HG03378 (cell line): ENCODE measurements at regions not wholly inside any gene's neighbourhood (a gene's known extent, or its start where the extent isn't known, plus 50 kb on each side); places are given as distances from the start of the nearest gene placed in this dataset.
"Not testable (repeated sequence)": the region's sequence is repeated elsewhere in the genome, so short reads cannot be mapped to it uniquely, and the experiment has no call there.

ENCODE experiments used
- ATAC-seq: cut with Tn5 transposase; IDR thresholded peaks from one replicate; pipeline ENCODE4 v1.9.1; 2021; ENCODE audit warnings: mild to moderate bottlenecking, moderate library complexity; ENCODE audit not compliant: unreplicated experiment

- no peak for ATAC-seq
These were observed 150.6 kb downstream of the FHIP1A start for GRCh38 chr4:151559595-151559994.

- ATAC-seq, result no peak
These were observed 152.7 kb downstream of the FHIP1A start for GRCh38 chr4:151561551-151562256.

GRCh38 chr4:151563194-151563593, 154.2 kb downstream of the FHIP1A start:
- no peak for ATAC-seq

- ATAC-seq, result no peak
These were observed 155.3 kb downstream of the FHIP1A start for GRCh38 chr4:151564321-151564720.

- no peak for ATAC-seq
These were observed 156.6 kb downstream of the FHIP1A start for GRCh38 chr4:151565583-151565982.

- no peak for ATAC-seq
These were observed 157.1 kb downstream of the FHIP1A start for GRCh38 chr4:151566053-151566452.

GRCh38 chr4:151567056-151567455, 158.1 kb downstream of the FHIP1A start:
- ATAC-seq, result peak; percentile 96

- ATAC-seq, result no peak
These were observed 160.0 kb downstream of the FHIP1A start for GRCh38 chr4:151568966-151569365.

DNA sequence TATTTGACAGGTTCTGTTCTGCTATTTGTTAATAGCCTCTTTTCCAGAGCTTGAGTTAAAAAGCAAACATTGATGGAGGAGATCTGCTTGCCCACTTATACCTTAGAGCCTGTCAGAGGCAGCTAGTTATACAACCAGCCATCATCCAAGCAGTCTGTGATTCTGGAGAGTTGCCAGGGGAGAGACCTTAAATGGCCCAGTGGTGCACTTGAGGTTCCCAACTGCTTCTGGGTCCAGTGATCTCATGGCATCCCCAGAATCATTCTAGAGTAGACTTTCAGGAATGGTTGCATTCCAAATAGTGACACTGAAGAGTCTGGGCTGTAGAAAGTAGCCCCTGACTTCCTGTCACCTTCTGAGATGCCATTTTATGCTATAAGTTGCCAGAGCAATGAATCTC, 160.7 kb downstream of the FHIP1A start:
- ATAC-seq, result no peak

- ATAC-seq, result no peak
These were observed 164.5 kb downstream of the FHIP1A start for GRCh38 chr4:151573474-151573873.

DNA sequence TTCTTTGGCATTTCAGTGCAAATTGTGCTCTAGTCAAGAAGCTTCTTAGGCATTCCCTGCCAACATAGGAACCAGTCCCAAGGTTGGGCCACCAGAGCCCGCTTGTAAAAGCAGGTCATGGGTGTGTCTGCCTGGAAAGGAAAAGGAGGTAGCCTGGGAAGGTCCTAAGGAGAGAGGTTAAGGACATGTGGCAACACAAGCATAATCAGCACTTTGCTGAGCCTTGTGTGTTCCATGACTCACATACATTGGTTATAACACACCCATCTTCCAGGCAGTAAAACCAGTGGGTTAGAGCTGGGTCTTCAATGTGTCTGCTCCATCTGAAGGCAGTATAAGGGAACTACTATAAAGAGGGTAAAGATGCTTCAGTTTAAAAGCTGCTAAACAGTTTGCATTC, 165.0 kb downstream of the FHIP1A start:
- no peak for ATAC-seq

DNA sequence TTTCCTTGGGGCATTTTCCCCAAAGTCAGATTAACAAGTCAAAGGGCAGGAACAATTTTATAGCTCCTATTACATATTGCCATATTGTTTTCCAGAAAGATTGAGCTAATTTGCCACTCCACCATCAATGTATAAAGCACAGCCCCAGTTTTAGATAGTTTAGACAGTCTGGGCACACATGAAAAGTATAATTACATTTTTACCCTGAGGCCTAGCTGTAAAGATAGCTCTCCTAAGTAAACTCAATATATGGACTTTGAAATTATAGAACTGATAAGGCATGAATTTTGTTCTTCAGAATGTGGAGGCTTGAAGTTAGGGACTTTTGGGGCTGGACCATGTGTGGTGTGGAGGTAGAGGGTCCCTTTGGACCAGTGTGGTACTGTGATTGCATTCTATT, 166.0 kb downstream of the FHIP1A start:
- no peak for ATAC-seq

- ATAC-seq, result no peak
These were observed 166.7 kb downstream of the FHIP1A start for GRCh38 chr4:151575646-151576045.

GRCh38 chr4:151576627-151577026, 167.7 kb downstream of the FHIP1A start:
- ATAC-seq, result no peak

DNA sequence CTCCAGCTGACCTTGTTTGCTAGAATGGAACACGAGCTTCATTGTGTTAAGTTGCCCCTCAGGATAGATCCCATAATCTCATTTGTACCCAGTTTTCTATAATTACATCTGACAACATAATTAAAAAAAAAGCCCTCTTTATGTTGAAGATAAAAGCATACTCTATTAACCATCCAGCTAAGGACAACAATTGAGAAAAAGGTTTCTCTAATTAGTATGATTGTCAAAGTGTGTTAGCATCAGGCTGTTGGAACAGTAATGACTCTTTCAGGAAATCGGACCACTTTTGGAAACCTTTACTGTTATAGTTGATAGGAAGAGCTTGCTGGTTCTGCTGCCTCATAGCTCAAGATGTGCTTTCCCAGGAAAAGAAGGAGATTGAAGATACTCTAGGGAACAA, 172.6 kb downstream of the FHIP1A start:
- ATAC-seq, result no peak

DNA sequence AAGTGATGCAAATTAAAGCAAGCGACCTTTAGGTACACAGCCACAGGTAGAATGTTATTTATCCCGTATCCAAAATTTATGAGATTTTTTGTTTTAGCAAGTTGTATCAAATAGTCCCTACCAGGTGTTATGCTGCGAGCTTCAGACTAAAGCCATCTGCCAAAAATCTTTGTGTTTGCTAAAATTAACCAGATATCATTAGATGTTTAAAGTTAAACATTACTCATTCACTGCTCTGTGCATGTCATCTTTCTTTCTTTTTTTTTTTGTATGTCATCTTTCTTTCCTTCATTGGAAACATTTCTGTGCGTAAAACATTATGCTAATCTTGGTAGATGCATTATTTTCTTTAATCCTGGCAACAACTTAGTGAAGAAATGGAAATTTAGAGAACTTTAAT, 173.1 kb downstream of the FHIP1A start:
- no peak for ATAC-seq

DNA sequence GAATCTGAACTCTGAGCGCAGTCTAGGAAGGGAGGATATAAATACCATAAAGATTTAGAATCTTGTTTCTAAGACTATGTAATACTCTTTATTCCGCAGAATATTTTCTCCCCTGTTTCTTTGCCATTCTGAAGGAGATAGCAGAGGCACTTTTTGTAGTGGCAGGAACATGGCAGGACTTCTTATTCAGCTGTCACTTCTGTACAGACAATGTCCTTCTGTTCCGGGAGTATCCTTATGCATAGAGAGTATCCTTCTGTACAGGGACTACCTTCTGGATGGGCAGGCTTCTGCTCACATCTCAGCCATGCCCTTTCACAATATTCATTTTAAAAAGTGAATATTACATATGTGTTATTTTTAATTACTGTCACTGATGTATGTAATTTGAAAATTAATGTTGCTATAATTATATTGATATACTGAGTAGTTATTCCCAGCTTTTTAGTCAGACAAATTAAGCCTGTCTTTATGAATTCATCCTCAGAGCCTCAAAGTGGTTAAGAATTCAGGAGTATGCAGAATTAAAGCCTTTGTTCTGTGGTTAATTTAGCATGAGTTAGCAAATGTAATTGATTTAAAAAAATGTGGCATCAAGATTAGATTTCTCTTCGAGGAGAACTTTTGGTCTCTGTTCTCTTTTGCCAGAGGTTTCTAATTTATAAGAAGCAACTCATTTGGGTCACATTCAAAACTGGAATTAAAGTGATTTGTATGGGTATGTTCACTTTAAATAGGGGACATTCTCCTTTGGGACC, 174.4 kb downstream of the FHIP1A start:
- no peak for ATAC-seq

DNA sequence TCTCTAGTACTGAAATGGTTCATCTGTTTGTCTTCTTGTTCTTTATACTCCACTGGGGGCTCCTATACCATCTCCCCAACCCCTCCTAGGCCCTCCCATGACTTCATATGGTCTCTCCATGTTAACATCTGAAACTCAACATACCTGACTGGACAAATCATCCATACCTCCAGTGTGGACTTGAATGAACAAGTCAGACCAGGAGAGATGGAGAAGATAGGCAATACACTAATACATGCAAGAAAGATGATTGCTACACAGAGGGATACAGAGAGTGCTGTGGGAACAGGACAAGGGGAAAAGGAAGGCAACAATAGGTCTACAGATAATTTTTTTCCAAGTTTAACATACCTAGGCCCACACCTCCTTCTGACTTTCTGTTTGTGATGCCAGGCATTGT, 175.1 kb downstream of the FHIP1A start:
- ATAC-seq, result no peak

DNA sequence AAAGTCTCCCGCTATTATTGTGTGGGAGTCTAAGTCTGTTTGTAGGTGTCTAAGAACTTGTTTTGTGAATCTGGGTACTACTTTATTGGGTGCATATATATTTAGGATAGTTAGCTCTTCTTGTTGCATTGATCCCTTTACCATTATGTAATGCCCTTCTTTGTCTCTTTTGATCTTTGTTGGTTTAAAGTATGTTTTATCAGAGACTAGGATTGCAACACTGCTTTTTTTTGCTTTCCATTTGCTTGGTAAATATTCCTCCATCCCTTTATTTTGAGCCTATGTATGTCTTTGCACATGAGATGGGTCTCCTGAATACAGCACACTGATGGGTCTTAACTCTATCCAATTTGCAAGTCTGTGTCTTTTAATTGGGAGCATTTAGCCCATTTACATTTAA, 165.2 kb downstream of the GATB start:
- ATAC-seq, result not testable (repeated sequence)

DNA sequence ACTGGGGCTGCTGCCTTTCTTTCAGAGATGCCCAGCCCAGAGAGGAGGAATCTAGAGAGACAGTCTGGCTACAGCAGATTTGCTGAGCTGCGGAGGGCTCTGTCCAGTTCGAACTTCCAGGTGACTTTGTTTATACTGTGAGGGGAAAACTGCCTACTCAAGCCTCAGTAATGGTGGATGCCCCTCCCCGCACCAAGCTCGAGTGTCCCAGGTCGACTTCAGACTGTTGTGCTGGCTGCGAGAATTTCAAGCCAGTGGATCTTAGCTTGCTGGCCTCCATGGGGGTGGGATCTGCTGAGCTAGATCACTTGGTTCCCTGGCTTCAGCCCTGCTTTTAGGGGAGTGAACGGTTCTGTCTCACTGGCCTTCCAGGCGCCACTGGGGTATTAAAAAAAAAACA, 163.1 kb downstream of the GATB start:
- not testable (repeated sequence) for ATAC-seq

GRCh38 chr4:151599863-151600262, 160.9 kb downstream of the GATB start:
- ATAC-seq, result no peak

GRCh38 chr4:151600432-151600831, 160.4 kb downstream of the GATB start:
- no peak for ATAC-seq
